PFSK-1 (cell line): ENCODE measurements at regions not wholly inside any gene's neighbourhood (a gene's known extent, or its start where the extent isn't known, plus 50 kb on each side); places are given as distances from the start of the nearest gene placed in this dataset.

ENCODE experiments used
- FOXP2 ChIP-seq: optimal IDR thresholded peaks from 2 replicates; pipeline ENCODE3; 2011; ENCODE audit warnings: borderline replicate concordance, control low read depth, inconsistent platforms; ENCODE audit not compliant: insufficient read depth; ENCODE audit errors: extremely low read length, extremely low read depth
- POLR2AphosphoS5 ChIP-seq: IDR thresholded peaks from 2 replicates; pipeline ENCODE4 v1.6.1; 2012; ENCODE audit warnings: low read depth, mild to moderate bottlenecking, control low read depth, low read length, moderate library complexity
- SIN3A ChIP-seq: IDR thresholded peaks from 2 replicates; pipeline ENCODE4 v1.6.1; 2012; ENCODE audit warnings: mild to moderate bottlenecking, low read length, moderate library complexity, borderline replicate concordance; ENCODE audit not compliant: insufficient read depth
- TAF1 ChIP-seq: IDR thresholded peaks from 2 replicates; pipeline ENCODE4 v1.6.1; 2012; ENCODE audit warnings: low read length, control low read depth, borderline replicate concordance; ENCODE audit not compliant: insufficient read depth
- TF ChIP-seq, protein P1 (sequence below), 2 experiments: IDR thresholded peaks; 2 replicates each; pipeline versions ENCODE4 v1.6.1 to v1.8.0; 2011 to 2012; ENCODE audit warnings: low read depth in 2 of 2, low read length in 2 of 2, control low read depth in 1 of 2, inconsistent platforms in 1 of 2, mild to moderate bottlenecking in 1 of 2, moderate library complexity in 1 of 2; ENCODE audit not compliant: insufficient read depth in 1 of 2

DNA sequence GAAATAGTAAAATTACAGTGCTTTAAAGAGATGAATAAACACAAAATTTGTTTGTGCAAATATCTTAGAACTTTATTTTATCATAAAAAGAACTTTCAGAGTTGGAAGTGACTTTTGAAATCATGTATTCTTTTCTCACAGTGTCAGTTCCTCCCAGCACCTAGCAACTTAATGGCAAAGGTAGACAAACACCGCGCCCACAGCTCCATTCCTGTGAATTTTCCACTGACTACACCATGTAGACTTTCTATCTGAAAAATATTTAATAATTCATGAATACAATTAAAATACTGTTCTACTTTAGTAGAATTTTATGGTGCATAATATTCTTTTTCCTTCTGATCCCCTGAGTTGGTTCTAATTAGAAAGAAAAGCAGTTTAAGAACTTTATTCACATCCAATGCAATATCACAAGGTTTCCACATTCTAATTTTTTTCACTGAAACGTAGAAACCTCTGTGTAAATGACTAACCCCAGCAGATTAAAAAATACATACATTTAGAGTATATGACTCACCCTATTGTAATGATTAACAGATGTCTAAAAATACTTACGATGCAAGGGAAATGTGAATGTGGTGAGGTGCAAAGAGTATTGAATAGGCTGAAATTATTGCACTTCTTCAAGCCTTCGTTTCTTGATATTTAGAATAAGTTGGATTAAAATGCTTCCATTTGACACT, 218.2 kb upstream of the CCDC179 start:
- TF ChIP-seq TAF1 (no peak), SIN3A (no peak), FOXP2 (no peak), POLR2AphosphoS5 (no peak)
- TF ChIP-seq, protein P1, sequence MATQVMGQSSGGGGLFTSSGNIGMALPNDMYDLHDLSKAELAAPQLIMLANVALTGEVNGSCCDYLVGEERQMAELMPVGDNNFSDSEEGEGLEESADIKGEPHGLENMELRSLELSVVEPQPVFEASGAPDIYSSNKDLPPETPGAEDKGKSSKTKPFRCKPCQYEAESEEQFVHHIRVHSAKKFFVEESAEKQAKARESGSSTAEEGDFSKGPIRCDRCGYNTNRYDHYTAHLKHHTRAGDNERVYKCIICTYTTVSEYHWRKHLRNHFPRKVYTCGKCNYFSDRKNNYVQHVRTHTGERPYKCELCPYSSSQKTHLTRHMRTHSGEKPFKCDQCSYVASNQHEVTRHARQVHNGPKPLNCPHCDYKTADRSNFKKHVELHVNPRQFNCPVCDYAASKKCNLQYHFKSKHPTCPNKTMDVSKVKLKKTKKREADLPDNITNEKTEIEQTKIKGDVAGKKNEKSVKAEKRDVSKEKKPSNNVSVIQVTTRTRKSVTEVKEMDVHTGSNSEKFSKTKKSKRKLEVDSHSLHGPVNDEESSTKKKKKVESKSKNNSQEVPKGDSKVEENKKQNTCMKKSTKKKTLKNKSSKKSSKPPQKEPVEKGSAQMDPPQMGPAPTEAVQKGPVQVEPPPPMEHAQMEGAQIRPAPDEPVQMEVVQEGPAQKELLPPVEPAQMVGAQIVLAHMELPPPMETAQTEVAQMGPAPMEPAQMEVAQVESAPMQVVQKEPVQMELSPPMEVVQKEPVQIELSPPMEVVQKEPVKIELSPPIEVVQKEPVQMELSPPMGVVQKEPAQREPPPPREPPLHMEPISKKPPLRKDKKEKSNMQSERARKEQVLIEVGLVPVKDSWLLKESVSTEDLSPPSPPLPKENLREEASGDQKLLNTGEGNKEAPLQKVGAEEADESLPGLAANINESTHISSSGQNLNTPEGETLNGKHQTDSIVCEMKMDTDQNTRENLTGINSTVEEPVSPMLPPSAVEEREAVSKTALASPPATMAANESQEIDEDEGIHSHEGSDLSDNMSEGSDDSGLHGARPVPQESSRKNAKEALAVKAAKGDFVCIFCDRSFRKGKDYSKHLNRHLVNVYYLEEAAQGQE (IDR thresholded peaks at IDR 0.05; ENCODE audit: insufficient read depth in 1 of 2, low read depth in 2 of 2, low read length in 2 of 2): no peak

DNA sequence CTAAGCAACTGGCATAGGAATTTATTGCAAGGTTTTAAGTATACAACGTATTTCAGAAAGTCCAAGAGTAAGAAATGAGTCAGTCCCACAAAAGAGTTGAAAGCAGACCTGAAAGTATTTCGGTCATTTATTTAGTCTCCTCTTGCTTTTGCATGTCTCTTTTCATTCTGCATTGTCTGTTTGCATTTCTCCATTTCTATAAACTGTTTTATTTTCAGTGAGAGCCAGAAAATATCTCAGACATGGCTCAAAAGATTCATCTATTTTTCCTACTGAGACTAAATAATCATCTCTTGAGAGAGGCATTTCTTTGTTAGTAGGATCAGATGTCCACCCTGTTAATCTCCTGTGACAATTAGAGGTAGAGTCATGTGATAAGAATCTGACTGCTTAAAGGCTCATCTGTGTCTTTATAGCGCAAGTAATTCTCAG, 219.1 kb upstream of the CCDC179 start:
- no peak for TF ChIP-seq TAF1
- TF ChIP-seq, protein P1 (IDR thresholded peaks at IDR 0.05; ENCODE audit: insufficient read depth in 1 of 2, low read depth in 2 of 2, low read length in 2 of 2): no peak
- TF ChIP-seq SIN3A: no peak
- no peak for TF ChIP-seq POLR2AphosphoS5
- TF ChIP-seq FOXP2: no peak

DNA sequence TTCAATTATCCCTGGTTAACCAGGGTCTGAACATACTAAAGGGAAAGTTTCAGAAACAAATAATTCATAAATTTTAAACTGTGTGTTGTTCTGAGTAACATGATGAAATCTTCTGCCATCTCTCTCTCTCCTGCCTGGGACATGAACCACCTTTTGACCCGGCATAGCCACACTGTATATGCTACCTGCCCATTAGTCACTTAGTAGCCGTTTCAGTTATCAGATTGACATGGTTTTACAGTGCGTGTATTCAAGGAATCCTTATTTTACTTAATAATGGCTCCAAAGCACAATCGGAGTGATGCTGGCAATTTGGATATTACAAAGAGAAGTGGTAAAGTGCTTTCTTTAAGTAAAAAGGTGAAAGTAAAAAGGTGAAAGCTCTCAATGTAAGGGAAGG, 227.1 kb upstream of the CCDC179 start:
- TF ChIP-seq SIN3A (no peak), TAF1 (no peak), FOXP2 (no peak), POLR2AphosphoS5 (no peak)
- TF ChIP-seq, protein P1 (IDR thresholded peaks at IDR 0.05; ENCODE audit: insufficient read depth in 1 of 2, low read depth in 2 of 2, low read length in 2 of 2): no peak

DNA sequence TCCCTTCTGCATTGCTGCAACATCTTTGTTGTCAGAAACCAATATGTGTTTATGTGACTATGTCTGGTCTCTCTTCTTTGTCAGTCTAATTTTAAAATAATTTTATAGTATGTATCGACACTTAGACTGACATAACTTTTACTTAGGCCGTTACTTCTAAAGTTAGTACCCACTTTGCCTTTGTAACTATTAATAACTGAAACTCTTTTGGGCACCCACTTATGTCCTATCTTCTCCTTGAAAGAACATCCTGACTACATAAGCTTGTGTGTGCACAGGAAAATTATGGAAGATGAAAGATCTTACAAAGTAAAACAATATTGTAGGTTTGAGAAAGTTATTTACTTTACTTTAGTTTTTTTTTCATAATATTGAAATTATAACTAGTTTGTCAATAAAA, 230.4 kb upstream of the CCDC179 start:
- no peak for TF ChIP-seq TAF1
- TF ChIP-seq, protein P1 (IDR thresholded peaks at IDR 0.05; ENCODE audit: insufficient read depth in 1 of 2, low read depth in 2 of 2, low read length in 2 of 2): no peak
- TF ChIP-seq SIN3A: no peak
- TF ChIP-seq FOXP2: no peak
- no peak for TF ChIP-seq POLR2AphosphoS5

DNA sequence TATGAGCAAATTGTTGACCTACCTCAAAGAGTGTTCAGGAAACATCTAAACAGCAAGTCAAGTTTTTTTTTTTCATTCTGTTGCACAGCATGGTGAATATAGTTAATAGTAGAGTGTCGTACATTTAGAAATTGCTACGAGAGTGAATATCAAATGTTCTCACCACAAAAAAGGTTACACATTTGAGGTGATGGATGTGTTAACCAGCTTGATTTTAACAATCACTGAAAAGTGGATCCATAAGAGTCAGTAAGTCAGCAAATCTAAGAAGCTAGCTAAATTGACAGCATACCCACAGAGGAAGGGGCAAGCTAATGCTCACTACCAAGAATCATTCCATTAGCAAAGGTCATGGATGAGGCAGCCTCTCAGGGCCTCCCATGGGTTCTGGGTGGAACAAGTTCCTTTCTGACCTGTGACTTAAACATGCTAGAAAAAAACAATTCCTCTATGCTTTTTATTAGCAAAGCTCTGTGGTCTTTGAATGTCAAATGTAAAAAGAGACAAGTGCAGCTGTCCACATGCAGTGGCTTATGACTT, 235.4 kb upstream of the CCDC179 start:
- TF ChIP-seq POLR2AphosphoS5: no peak
- no peak for TF ChIP-seq FOXP2
- TF ChIP-seq SIN3A: no peak
- no peak for TF ChIP-seq TAF1
- TF ChIP-seq, protein P1 (IDR thresholded peaks at IDR 0.05; ENCODE audit: insufficient read depth in 1 of 2, low read depth in 2 of 2, low read length in 2 of 2): no peak
